ENCODE measurements at regions not wholly inside any gene's neighbourhood (a gene's known extent, or its start where the extent isn't known, plus 50 kb on each side); places are given as distances from the start of the nearest gene placed in this dataset.

DNA sequence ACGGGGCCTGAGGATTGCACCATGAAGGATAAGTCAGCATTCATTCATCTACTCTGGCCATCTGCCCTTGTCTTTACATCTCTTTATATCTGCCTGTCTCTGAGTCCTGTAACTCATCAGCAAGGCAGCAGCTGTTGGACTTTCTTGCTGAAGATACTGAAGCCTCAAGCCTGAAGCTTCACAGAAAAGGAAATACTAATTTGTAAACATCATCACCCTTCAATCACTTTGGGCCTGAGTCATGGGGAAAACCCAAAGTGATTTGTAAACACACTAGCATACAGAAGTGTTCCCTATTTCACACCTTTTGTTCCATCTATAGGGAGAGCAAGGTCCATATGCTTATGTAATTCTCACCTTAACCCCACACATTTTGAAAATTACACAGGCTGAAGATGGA, 928.2 kb downstream of the EPHA3 start:
- TF ChIP-seq, protein P1, sequence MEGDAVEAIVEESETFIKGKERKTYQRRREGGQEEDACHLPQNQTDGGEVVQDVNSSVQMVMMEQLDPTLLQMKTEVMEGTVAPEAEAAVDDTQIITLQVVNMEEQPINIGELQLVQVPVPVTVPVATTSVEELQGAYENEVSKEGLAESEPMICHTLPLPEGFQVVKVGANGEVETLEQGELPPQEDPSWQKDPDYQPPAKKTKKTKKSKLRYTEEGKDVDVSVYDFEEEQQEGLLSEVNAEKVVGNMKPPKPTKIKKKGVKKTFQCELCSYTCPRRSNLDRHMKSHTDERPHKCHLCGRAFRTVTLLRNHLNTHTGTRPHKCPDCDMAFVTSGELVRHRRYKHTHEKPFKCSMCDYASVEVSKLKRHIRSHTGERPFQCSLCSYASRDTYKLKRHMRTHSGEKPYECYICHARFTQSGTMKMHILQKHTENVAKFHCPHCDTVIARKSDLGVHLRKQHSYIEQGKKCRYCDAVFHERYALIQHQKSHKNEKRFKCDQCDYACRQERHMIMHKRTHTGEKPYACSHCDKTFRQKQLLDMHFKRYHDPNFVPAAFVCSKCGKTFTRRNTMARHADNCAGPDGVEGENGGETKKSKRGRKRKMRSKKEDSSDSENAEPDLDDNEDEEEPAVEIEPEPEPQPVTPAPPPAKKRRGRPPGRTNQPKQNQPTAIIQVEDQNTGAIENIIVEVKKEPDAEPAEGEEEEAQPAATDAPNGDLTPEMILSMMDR (IDR thresholded peaks at IDR 0.05), result no peak
- TF ChIP-seq EZH2 (IDR thresholded peaks at IDR 0.05), result no peak

Measured in neural progenitor cell (in vitro differentiated cells).